Fibroblast of villous mesenchyme (primary cell): ENCODE measurements at regions not wholly inside any gene's neighbourhood (a gene's known extent, or its start where the extent isn't known, plus 50 kb on each side); places are given as distances from the start of the nearest gene placed in this dataset.

ENCODE experiments used
- DNase-seq: peaks from one replicate; pipeline ENCODE4 v3.0.0-alpha.2; 2010; ENCODE audit warnings: low read depth
- H3K4me3 ChIP-seq: 2 replicates; pipeline ENCODE4 v1.5.1; 2011; ENCODE audit warnings: low read depth, mild to moderate bottlenecking, low read length
- TF ChIP-seq, protein P1 (sequence below): IDR thresholded peaks from 2 replicates; pipeline ENCODE4 v1.5.1; 2012; ENCODE audit warnings: low read depth, mild to moderate bottlenecking, low read length; ENCODE audit not compliant: insufficient read depth

DNA sequence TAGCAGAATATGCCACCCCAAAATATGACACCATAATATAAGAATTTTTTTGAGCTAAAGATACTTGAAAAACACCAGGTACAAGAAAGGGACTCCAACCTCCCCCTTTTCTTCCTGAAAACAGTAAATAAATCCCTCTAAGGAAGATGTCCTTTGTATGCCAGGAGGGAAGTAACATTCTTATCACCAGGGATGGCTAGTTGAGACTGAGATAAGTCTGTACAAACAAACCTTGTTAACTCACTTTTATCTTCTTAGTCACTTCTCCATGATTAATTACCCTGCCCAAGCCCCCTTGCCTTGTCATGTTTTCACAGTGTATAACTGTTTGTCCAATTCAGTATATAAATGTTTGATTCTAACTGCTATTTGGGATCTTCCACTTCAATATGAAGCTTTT lies 888.0 kb downstream of the PCDH18 start:
- TF ChIP-seq, protein P1, sequence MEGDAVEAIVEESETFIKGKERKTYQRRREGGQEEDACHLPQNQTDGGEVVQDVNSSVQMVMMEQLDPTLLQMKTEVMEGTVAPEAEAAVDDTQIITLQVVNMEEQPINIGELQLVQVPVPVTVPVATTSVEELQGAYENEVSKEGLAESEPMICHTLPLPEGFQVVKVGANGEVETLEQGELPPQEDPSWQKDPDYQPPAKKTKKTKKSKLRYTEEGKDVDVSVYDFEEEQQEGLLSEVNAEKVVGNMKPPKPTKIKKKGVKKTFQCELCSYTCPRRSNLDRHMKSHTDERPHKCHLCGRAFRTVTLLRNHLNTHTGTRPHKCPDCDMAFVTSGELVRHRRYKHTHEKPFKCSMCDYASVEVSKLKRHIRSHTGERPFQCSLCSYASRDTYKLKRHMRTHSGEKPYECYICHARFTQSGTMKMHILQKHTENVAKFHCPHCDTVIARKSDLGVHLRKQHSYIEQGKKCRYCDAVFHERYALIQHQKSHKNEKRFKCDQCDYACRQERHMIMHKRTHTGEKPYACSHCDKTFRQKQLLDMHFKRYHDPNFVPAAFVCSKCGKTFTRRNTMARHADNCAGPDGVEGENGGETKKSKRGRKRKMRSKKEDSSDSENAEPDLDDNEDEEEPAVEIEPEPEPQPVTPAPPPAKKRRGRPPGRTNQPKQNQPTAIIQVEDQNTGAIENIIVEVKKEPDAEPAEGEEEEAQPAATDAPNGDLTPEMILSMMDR: no peak
- no peak for DNase-seq
- H3K4me3 ChIP-seq: no peak overlapping the region

DNA sequence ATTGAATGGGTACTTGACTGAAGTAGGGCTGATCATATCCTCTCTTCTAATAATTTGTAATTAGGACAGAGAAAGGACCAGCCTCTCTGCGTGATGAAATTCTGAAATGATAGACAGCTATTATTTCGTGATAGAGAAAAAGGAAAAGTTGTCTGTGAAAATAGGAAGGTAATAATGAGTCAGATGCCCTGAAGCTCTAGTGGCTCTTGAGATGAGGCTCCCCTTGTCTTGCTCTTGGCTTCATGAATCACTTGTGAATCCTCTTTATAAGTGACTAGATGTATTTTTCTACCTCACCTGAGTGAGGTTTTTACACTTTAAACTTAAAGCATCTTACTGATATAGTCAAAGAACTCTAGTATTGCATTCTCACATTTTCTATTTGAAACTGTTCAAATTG lies 888.9 kb downstream of the PCDH18 start:
- DNase-seq: no peak
- H3K4me3 ChIP-seq: no peak overlapping the region
- TF ChIP-seq, protein P1: no peak

DNA sequence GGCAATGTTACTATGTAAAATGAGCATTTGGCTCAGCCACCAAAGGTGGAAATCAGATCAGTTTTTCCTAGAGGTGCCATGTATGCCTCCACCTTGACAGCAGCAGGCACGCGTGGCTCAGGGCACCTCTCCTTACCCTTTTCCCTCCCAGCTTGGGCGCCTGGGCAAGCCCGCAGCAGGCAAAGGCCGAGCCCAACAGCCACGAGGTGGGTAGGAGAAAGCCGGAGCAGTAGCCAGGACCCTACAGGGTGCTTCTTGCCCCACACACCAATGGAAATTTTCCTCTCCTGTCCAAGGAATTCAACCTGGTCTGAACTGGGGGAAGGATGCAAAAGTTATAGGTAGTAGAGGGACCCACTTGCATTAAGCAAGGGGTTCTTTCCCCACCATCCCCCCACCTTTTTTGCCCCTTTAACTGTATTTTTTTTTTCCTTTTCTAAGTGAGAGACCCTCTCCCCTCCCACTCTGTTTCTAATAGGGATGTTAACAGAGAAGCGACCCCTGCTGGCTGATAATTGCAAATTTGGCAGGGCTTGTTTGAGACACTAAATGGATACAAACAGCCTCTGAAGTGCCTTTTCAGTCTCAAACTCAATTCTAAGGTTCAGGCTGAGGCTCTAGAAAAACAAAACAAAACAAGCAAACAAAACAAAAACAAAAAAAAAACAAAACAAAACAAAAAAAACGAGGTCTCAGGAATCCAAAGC lies 895.1 kb downstream of the PCDH18 start:
- peak; percentile 6 for DNase-seq
- TF ChIP-seq, protein P1: peak; percentile 52
- no peak overlapping the region for H3K4me3 ChIP-seq

DNA sequence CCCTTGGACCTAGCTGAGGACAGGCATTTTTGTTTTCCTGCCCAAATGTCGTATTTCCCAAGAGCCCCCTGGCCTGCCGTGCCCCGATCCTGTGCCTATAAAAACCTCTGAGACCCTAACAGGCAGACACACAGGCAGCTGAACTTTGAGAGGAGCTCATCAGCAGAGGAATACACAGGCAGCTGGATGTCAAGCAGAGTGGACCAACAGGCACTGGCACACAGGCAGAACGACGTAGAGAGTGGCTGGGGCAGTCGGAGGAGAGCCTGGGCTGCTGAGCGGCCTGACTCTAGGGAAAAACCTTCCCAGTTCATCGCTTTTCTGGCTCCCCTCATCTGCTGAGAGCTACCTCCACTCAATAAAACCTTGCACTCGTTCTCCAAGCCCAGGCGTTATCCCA lies 896.1 kb downstream of the PCDH18 start:
- no peak overlapping the region for H3K4me3 ChIP-seq
- DNase-seq: no peak
- TF ChIP-seq, protein P1: no peak

DNA sequence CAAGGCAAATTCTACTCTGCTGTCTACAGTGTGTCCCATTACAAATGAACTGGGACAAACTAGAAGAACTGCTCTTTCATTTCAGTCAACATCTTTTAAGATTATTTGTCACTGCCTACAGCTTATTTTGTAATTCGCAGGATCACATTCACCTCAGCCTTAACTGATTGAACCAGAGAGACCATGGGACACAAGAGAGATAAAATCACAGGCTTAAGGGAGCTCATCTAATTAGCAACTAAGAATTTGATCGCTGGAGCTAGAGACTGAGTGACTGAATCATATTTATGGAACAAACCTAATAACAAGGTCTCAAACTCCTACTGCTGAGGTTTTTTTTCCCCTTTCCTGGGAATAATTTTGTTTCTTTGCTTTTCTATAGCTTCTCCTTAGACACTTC lies 898.2 kb downstream of the PCDH18 start:
- DNase-seq: no peak
- no peak overlapping the region for H3K4me3 ChIP-seq
- TF ChIP-seq, protein P1: no peak

DNA sequence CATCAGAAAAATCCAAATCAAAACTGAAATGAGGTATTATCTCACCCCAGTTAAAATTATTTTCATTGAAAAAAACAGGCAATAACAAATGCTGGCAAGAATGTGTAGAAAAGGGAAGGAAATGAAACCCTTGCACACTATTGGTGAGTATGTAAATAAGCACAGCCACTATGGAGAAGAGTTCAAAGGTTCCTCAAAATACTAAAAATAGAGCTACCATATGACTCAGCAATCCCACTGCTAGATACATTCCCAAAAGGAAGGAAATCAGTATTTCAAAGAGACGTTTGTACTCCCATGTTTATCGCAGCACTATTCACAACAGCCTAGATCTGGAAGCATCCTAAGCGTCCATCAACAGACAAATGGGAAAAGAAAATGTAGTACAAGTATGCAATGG lies 932.4 kb downstream of the PCDH18 start:
- TF ChIP-seq, protein P1: no peak
- DNase-seq: no peak
- H3K4me3 ChIP-seq: no peak overlapping the region

DNA sequence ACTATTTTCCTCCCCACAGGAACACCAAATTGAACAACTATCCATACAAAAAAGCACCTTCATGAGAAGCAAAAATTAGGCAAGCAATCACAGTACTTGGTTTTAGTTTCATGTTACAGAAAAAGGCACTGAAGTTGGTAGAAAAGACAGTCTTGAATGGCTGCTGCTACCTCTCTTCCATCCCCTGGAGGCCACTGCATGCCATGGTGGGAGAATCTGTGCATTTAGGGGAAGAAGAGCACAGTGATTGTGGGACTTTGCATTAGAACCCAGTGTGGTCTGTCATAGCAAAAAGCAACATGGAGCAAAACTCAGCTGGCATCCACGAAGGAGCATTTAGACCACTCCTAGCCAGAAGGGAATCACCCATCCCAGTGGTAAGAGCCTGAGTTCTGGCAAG lies 941.9 kb downstream of the PCDH18 start:
- no peak for DNase-seq
- TF ChIP-seq, protein P1: no peak
- no peak overlapping the region for H3K4me3 ChIP-seq
